ENCODE measurements at regions not wholly inside any gene's neighbourhood (a gene's known extent, or its start where the extent isn't known, plus 50 kb on each side); places are given as distances from the start of the nearest gene placed in this dataset.

DNA sequence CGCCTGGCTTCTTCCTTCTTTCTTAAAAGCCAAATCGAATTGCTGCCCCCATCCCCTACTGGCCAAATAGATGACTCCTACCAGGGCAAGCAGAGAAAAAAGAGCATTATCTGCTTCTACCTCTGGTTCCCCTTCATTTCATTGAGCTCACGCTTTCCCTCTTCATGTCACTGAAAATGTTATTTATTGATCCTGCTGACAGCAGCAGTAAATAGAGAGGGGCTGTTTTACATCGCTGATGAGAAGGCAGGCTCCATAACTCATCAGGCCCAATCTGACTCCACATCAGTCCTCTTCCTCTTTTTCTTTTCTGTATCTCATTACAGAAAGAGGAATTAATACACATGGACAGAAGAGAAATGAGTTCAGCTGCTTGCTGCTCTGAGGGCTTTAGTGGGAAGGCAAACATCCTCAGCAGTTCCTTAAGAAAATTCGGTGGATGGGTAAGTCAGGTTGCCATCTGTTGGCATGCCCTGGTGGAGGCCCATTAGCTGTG is 904.1 kb downstream of the KCNMA1 start:
- DNase-seq (ENCODE audit: low spot score) = no peak

- no peak for DNase-seq (ENCODE audit: low spot score)
These were observed 905.3 kb downstream of the KCNMA1 start for GRCh38 chr10:76732306-76732705.

DNA sequence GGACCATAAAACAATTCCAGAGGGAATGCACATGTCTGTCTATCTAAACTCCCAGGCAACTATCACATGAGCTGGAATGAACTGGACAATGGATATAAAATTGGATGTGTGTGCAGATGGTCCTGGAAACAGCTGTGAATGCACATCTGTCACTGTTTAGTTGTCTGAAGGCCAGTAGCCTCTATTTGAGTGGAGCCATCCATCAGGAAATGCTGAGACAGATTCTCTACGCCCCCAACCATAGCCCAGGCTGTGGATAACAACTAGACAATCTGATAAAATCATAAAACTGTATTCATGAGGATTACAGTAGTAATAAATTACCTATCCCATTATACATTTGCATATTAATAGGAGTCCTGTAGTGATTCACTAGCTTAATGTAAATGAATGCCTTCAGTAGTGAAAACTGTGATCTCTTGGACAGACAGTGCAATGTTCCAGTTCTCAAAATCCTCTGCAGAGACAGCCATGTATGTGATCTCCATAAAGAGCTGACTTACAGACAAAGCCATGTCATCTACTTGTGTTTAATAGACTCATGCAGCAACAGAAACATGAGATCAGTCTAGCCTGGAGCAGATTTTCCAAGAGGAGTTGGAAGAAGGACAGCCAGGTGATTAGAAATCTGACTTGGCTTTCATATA is 907.6 kb downstream of the KCNMA1 start:
- no peak for DNase-seq (ENCODE audit: low spot score)

- no peak for DNase-seq (ENCODE audit: low spot score)
These were observed 908.3 kb downstream of the KCNMA1 start for GRCh38 chr10:76729346-76729745.

DNA sequence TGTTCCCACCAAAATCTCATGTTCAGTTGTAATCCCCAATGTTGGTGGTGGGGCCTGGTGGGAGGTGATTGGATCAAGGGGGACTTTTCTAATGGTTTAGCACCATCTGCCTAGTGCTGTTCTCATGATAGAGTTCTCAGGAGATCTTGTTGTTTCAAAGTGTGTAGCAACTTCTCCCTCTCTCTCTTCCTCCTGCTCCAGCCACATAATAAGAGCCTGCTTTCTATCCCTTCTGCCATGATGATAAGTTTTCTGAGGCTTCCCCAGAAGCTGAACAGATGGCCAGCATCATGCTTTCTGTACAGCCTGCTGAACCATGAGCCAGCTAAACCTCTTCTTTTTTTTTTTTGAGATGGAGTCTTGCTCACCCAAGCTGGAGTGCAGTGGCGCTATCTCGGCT is 910.6 kb downstream of the KCNMA1 start:
- no peak for DNase-seq (ENCODE audit: low spot score)

DNA sequence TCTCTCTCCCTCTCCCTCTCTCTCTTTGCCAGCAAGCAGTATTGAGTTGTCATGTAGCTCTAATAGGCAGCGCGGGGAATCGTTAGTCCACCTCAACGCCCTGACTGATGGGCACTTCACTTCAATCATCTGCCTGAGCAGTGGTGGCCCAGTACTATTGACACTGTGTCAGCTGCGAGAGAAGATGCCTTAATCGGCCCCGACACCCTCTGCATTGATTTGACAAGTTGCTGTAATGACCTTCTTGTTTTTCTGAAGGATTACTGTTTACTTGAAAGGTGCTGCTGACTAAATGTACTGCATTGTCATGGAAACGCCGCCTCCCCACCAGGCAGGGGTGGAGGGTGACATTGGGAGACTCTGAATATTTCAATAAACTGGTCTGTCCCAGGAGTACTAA is 913.8 kb downstream of the KCNMA1 start:
- no peak for DNase-seq (ENCODE audit: low spot score)

DNA sequence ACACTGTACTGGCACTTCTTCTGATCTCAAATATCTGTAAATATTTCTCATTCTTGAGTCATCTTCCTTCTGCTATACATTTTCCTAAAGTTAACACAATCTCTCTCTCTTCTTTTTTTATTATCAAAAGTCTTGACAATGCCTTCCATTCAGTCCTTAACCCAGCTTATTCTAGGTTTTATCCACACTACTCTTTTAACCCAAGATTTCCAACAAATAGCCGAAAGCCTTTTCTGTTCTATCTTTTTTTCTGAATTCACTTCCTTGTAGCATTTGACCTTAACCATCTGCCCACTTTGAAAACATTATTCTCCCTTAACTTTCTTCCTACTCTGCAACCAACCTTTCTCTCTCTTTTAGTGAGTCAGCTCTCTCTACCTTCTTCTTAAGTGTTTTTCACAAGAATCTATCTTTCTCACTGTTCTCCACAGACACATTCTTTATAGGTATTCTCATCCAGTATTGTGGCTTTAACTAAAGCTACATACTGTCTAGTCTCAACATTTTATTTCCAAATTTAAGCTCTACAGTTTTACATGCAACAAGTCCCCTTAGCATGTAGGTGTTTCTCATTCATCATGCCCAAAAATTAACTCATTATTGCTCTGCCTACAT is 915.6 kb downstream of the KCNMA1 start:
- DNase-seq (ENCODE audit: low spot score) = no peak

DNA sequence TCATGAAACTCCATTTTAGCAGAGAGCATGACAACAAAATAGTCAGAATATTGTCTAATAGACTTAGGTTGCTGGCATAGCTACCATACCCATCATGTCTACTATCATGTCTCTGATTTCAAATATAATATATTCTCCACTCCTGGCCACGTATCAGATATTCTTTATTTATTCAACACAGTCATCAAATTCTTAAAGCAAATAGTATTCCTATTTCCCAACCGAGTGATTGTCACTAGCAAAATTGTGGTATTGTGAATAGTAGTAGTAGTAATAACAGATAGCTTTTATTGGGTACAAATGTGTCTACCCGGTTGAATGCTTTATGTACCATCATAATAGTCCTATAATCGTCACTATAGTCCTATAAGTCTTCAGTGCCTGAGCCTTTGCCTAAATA is 918.6 kb downstream of the KCNMA1 start:
- no peak for DNase-seq (ENCODE audit: low spot score)

GRCh38 chr10:76717141-76717540 is 920.5 kb downstream of the KCNMA1 start:
- DNase-seq (ENCODE audit: low spot score) = no peak

- DNase-seq (ENCODE audit: low spot score) = no peak
These were observed 926.2 kb downstream of the KCNMA1 start for GRCh38 chr10:76711222-76711997.

- DNase-seq (ENCODE audit: low spot score) = no peak
These were observed 937.4 kb downstream of the KCNMA1 start for GRCh38 chr10:76700241-76700640.

GRCh38 chr10:76697923-76698322 is 939.7 kb downstream of the KCNMA1 start:
- DNase-seq (ENCODE audit: low spot score) = no peak

DNA sequence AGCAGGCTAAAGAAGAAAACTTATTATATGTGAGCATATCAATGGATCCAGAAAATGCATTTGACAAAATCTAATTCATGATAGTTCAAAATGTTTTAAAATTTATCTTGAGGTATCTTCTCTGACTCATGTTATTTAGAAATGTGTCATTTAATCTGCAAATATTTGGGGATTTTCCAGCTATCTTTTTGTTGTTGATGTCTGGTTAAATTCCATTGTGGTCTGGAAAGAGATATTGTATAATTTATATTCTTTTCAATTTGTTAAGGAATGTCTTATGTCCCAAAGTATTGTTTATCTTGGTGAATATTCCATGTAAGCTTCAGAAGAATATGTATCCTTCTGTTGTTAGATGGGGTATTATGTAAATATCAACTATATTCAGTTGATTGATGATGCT is 942.5 kb downstream of the KCNMA1 start:
- no peak for DNase-seq (ENCODE audit: low spot score)

DNA sequence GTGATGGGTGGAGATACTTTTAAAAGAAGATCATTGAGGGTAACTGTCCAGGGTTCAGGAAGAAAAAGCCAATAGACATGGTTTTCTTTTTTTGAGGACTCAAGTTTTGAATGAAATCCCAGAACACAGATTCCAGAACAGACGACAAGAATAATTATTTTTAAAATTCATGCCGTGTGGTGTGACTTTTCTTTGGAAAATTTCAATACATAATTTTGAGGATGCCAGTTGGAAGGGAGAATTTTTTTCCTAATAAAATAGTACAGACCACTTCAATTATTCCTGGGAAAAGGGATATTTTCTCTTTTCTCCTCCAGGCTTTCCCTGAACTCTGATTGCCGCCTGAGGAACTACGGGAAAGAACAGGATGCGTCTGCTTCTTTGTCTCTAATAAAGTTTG is 951.4 kb downstream of the KCNMA1 start:
- DNase-seq (ENCODE audit: low spot score) = no peak

DNA sequence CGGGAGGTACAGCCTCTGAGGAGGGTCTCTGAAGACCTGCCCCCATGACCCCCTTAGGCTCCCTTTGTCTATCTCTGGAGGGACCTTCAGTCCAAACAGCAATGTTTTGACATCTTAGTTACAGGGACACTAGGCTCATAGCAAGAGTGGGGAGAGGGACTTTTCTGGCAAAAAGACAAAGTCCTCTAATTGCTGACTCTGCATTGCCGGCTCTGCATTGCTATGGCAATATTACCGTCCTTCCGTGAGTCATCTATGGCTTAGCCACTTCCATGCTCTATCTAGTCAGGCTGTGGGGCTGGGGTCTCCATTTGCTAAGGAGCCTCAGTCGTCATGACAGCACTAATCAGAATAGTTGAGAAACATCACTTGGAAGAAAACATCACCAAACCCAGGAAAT is 952.6 kb downstream of the KCNMA1 start:
- no peak for DNase-seq (ENCODE audit: low spot score)

GRCh38 chr10:76681153-76681552 is 956.5 kb downstream of the KCNMA1 start:
- DNase-seq (ENCODE audit: low spot score) = no peak

- DNase-seq (ENCODE audit: low spot score) = no peak
These were observed 958.6 kb downstream of the KCNMA1 start for GRCh38 chr10:76679030-76679429.

DNA sequence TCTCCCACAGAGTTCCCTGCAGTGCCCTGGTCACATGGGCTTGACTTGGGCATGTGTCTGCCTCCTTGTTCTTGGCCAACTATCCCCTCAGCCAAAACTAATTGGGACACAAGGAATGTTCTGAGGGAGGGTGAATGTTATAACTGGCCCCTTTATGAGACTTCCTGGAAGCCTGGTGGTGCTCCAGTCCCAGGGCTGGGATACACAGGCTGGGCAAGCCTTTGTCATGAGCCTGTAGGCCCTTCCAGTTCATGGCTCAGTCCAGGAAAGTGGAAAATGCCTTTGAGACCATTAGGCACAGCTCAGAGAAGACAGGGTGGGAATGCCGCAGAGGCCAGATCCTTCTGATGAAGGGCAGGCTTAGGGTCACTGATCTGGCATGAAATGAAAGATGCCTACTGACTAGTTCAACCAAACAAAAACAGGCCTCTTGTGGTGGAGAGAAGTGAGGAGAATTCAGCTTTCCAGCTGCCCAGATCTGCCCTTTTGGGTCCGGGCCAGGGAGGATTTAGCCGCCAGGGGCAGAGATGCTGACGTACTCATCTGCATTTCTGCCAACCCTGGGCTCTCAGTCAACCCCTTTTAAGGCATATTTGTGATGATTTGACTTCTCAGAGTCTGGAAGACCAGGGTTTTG is 961.5 kb downstream of the KCNMA1 start:
- no peak for DNase-seq (ENCODE audit: low spot score)

DNA sequence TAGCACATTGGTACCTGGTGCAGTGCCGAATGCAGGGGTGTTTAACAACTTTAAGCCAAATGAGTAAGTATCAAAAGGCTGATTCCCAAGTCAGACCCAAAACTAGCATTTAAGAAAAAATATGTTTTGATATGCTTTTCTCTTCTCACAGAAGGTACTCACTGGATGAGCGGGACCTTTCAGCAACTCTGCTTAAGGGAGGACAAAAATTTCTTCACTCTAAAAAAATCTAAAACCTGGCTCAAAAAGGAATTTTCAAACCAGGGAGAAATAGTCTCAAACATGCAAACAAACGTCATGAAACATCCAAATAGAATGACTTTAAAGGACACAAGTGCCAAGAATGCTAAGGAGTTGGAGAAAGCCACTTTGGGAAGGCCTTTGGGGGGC is 962.1 kb downstream of the KCNMA1 start:
- no peak for DNase-seq (ENCODE audit: low spot score)

- no peak for DNase-seq (ENCODE audit: low spot score)
These were observed 969.9 kb downstream of the KCNMA1 start for GRCh38 chr10:76667408-76668370.

GRCh38 chr10:76666891-76667290 is 970.7 kb downstream of the KCNMA1 start:
- no peak for DNase-seq (ENCODE audit: low spot score)

DNA sequence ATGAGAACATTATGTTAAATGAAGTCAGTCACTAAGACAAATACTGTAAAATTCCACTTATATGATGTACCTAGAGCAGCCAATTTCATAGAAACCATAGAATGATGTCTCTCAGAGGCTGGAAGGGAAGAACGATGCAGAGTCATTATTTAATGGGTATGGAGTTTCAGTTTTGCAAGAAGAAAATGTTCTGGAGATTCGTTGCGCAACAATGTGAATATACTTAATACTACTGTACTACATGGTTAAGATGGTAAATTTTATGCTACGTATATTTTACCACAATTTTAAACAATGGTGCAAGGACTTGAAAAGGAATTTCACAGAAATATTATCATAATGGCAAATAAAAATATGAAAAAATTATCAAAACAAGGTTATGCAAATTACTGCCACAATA is 972.6 kb downstream of the KCNMA1 start:
- DNase-seq (ENCODE audit: low spot score) = no peak
